Ovary (tissue), 3 donors: ENCODE measurements at regions not wholly inside any gene's neighbourhood (a gene's known extent, or its start where the extent isn't known, plus 50 kb on each side); places are given as distances from the start of the nearest gene placed in this dataset.

Source experiments
- CTCF ChIP-seq, 3 donors: fragments of 450-650 bp in 2 of 3; fragments of 200-600 bp in 1 of 3; IDR thresholded peaks; one replicate each; pipeline versions ENCODE4 v1.5.1 to v1.8.0; 2016 to 2022; ENCODE audit warnings: antibody characterized with exemption in 3 of 3, mild to moderate bottlenecking in 1 of 3
- POLR2A ChIP-seq: fragments of 450-650 bp; IDR thresholded peaks from one replicate; pipeline ENCODE4 v1.6.1; 2017; ENCODE audit warnings: antibody characterized with exemption, mild to moderate bottlenecking, moderate library complexity
- donor health status: DM: no; HTN: no; CAD: no.

DNA sequence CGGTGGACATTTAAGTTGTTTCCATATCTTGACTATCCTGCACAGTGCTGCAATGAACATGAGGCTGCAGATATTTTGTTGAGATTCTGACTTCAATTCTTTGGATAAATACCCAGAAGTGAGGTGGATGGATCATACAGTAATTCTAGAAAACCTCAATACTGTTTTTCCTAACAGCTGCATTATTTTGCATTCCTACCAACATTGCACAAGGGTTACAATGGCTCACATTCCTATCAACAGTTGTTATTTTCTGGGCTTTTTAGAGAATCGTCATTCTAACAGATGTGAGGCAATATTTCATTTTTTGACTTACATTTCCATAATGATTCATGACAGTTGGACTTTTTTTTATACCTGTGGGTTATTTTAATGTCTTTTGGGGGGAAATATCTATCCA is 716.9 kb upstream of the ANO3 start:
- TF ChIP-seq POLR2A, result no peak
- no peak for TF ChIP-seq CTCF (IDR thresholded peaks at IDR 0.05)
